Calu3 (cell line): ENCODE measurements at regions not wholly inside any gene's neighbourhood (a gene's known extent, or its start where the extent isn't known, plus 50 kb on each side); places are given as distances from the start of the nearest gene placed in this dataset.
"Not testable (repeated sequence)": the region's sequence is repeated elsewhere in the genome, so short reads cannot be mapped to it uniquely, and the experiment has no call there.

Experiments used
- BruUV-seq: library from RNA; stranded (reverse); fragments of 400-500 nt; replicated peaks from 2 replicates; lab custom pipeline; 2021; lab: Mats Ljungman, UMichigan
- CTCF ChIA-PET: fragments of 300-600 bp; sonication (Branson Sonifier 250); formaldehyde crosslinking; loops from one replicate; lab custom pipeline; 2022; ENCODE audit warnings: antibody characterized with exemption; lab: Charles Lee
- DNase-seq: peaks from one replicate; pipeline ENCODE4 v3.0.0; 2022
- H3K27ac Mint-ChIP-seq: one replicate; pipeline ENCODE4 v1.8.0; 2022; ENCODE audit warnings: mixed read lengths; ENCODE audit not compliant: unreplicated experiment
- H3K27me3 Mint-ChIP-seq: one replicate; pipeline ENCODE4 v1.8.0; 2022; ENCODE audit warnings: mixed read lengths; ENCODE audit not compliant: unreplicated experiment
- H3K36me3 Mint-ChIP-seq: one replicate; pipeline ENCODE4 v1.8.0; 2022; ENCODE audit warnings: mild to moderate bottlenecking, moderate library complexity, mixed read lengths; ENCODE audit not compliant: insufficient read depth, unreplicated experiment
- H3K4me1 Mint-ChIP-seq: one replicate; pipeline ENCODE4 v1.8.0; 2022; ENCODE audit warnings: mild to moderate bottlenecking, low read depth, mixed read lengths; ENCODE audit not compliant: unreplicated experiment
- H3K4me3 Mint-ChIP-seq: one replicate; pipeline ENCODE4 v1.8.0; 2022; ENCODE audit warnings: mild to moderate bottlenecking, low read depth, moderate library complexity, mixed read lengths; ENCODE audit not compliant: unreplicated experiment
- H3K9me3 Mint-ChIP-seq: one replicate; pipeline ENCODE4 v1.8.0; 2022; ENCODE audit warnings: low read depth, mixed read lengths; ENCODE audit not compliant: unreplicated experiment
- intact Hi-C: fragments of 100-400 bp; cut with micrococcal nuclease; formaldehyde crosslinking; loops from one replicate; pipeline ENCODE4 v1.10.0; 2022; ENCODE audit not compliant: unreplicated experiment
- TF ChIP-seq, protein P1 (sequence below): fragments of 200-600 bp; IDR thresholded peaks from one replicate; pipeline ENCODE4 v1.8.0; 2022; ENCODE audit warnings: antibody characterized with exemption; ENCODE audit not compliant: unreplicated experiment

DNA sequence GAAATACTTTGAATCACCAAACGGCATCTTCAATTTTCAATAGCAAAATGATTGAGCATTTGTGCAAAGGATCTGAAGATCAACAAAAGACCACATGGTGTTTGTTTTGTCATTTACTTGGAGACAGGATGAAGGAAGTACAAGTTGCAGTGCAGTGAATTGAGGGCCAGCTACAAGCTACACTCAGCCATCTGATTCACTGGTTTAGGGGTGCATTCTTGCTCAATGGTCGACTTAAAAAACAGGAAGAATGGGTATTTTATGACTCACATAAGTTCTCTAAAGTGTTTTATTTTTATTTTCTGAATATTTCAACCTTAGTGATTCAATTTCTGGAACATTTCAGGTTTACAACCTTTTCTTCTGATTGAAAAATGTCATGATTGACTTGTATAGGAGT is 412.1 kb upstream of the ADAMTSL1 start:
- no peaks in the 10 kb centered on the region for H3K27me3 Mint-ChIP-seq
- DNase-seq = no peak
- CTCF ChIA-PET = no interaction called here
- no peaks in the 10 kb centered on the region for H3K9me3 Mint-ChIP-seq
- no peak overlapping the region for H3K4me3 Mint-ChIP-seq
- peaks cover under 1% of the 10 kb centered on the region for H3K36me3 Mint-ChIP-seq
- intact Hi-C loops = loop anchor here (5.0 to 10.0 kb wide), 2 partner anchors 143 to 250 kb away; no protein-coding TSS in a partner anchor
- TF ChIP-seq, protein P1, sequence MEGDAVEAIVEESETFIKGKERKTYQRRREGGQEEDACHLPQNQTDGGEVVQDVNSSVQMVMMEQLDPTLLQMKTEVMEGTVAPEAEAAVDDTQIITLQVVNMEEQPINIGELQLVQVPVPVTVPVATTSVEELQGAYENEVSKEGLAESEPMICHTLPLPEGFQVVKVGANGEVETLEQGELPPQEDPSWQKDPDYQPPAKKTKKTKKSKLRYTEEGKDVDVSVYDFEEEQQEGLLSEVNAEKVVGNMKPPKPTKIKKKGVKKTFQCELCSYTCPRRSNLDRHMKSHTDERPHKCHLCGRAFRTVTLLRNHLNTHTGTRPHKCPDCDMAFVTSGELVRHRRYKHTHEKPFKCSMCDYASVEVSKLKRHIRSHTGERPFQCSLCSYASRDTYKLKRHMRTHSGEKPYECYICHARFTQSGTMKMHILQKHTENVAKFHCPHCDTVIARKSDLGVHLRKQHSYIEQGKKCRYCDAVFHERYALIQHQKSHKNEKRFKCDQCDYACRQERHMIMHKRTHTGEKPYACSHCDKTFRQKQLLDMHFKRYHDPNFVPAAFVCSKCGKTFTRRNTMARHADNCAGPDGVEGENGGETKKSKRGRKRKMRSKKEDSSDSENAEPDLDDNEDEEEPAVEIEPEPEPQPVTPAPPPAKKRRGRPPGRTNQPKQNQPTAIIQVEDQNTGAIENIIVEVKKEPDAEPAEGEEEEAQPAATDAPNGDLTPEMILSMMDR = no peak
- no peak overlapping the region for H3K27ac Mint-ChIP-seq
- BruUV-seq = no TSS peak
- peaks cover 10% of the 10 kb centered on the region for H3K4me1 Mint-ChIP-seq

GRCh38 chr9:18063856-18064390 is 410.0 kb upstream of the ADAMTSL1 start:
- H3K4me3 Mint-ChIP-seq = no peak overlapping the region
- intact Hi-C loops = loop anchor here (5.0 to 10.0 kb wide), 2 partner anchors 141 to 252 kb away; no protein-coding TSS in a partner anchor
- H3K9me3 Mint-ChIP-seq = no peaks in the 10 kb centered on the region
- BruUV-seq = no TSS peak
- H3K4me1 Mint-ChIP-seq = peaks cover 7% of the 10 kb centered on the region
- H3K27ac Mint-ChIP-seq = no peak overlapping the region
- H3K27me3 Mint-ChIP-seq = no peaks in the 10 kb centered on the region
- H3K36me3 Mint-ChIP-seq = no peaks in the 10 kb centered on the region
- no peak for DNase-seq
- TF ChIP-seq, protein P1 = no peak
- CTCF ChIA-PET = interaction anchor here (0.5 kb wide), 1 partner anchor 1003 kb away, joined by 3 read pairs; no protein-coding TSS in a partner anchor

GRCh38 chr9:18066608-18067007 is 407.3 kb upstream of the ADAMTSL1 start:
- H3K4me3 Mint-ChIP-seq, CTCF ChIA-PET, BruUV-seq: not testable (repeated sequence)

DNA sequence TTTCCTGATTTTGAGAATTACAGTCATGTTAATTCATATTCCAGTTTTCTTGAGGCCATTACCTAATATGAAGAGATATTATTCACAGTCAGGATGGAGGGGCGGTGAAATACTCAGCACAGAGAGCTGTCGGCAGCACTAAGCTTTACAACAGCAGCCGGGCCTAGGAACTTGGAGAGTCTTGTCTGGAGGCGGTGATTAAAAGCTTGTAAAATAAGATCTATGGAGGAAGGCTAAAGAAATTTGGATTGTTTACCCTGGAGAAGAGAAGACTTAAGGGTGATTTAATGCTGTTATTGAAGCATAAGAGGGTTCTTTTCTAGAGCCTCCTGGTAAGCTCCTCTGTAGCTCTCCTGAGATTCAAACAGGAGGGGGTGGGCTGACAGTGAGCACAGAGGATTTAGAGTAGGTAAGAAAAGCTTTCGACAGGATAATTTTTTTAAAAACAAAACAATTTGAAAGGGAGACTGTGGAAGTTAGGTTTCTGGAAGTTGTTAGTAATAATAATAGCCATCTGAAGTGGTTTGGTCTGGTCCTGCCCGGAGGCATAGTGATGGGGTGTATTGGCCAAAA is 406.3 kb upstream of the ADAMTSL1 start:
- Mint-ChIP-seq H3K9me3 (no peaks in the 10 kb centered on the region), H3K36me3 (no peaks in the 10 kb centered on the region), H3K27me3 (no peaks in the 10 kb centered on the region), H3K4me1 (no peaks in the 10 kb centered on the region), H3K4me3 (no peak overlapping the region), H3K27ac (no peak overlapping the region)
- intact Hi-C loops = loop anchor here (10.0 kb wide), 1 partner anchor 137 kb away; no protein-coding TSS in a partner anchor
- BruUV-seq = no TSS peak
- TF ChIP-seq, protein P1 = no peak
- CTCF ChIA-PET = no interaction called here
- no peak for DNase-seq

More at GRCh38 chr9:18066608-18067007, 407.3 kb upstream of the ADAMTSL1 start:
- H3K9me3 Mint-ChIP-seq, H3K27ac Mint-ChIP-seq, H3K27me3 Mint-ChIP-seq, H3K36me3 Mint-ChIP-seq, H3K4me1 Mint-ChIP-seq, DNase-seq: not testable (repeated sequence)
- intact Hi-C loops = loop anchor here (10.0 kb wide), 1 partner anchor 138 kb away; no protein-coding TSS in a partner anchor

- TF ChIP-seq, protein P1 = no peak
- BruUV-seq = no TSS peak
- DNase-seq = no peak
- intact Hi-C loops = loop anchor here (10.0 kb wide), 1 partner anchor 136 kb away; no protein-coding TSS in a partner anchor
- Mint-ChIP-seq H3K4me3 (no peak overlapping the region), H3K36me3 (no peaks in the 10 kb centered on the region), H3K9me3 (no peaks in the 10 kb centered on the region), H3K27ac (no peak overlapping the region), H3K4me1 (no peaks in the 10 kb centered on the region), H3K27me3 (no peaks in the 10 kb centered on the region)
- CTCF ChIA-PET = no interaction called here
Measured at GRCh38 chr9:18068900-18069299, 405.1 kb upstream of the ADAMTSL1 start.
